ENCODE measurements at regions not wholly inside any gene's neighbourhood (a gene's known extent, or its start where the extent isn't known, plus 50 kb on each side); places are given as distances from the start of the nearest gene placed in this dataset.

- no peak overlapping the region for H3K4me3 ChIP-seq (ENCODE audit: control insufficient read depth, low read depth, low read length)
- no peak for TF ChIP-seq CTCF (IDR thresholded peaks at IDR 0.05; ENCODE audit: control insufficient read depth, insufficient read depth, low read depth, low read length, missing control alignments)
- DNase-seq (ENCODE audit: low read depth), result no peak
These were observed 180.7 kb upstream of the GPR26 start for GRCh38 chr10:123485341-123485960.

GRCh38 chr10:123488436-123488835 is 177.7 kb upstream of the GPR26 start:
- no peak overlapping the region for H3K4me3 ChIP-seq (ENCODE audit: control insufficient read depth, low read depth, low read length)
- TF ChIP-seq CTCF (IDR thresholded peaks at IDR 0.05; ENCODE audit: control insufficient read depth, insufficient read depth, low read depth, low read length, missing control alignments), result no peak

GRCh38 chr10:123491364-123491763 is 174.8 kb upstream of the GPR26 start:
- DNase-seq (ENCODE audit: low read depth), result no peak
- TF ChIP-seq CTCF (IDR thresholded peaks at IDR 0.05; ENCODE audit: control insufficient read depth, insufficient read depth, low read depth, low read length, missing control alignments), result no peak
- H3K4me3 ChIP-seq (ENCODE audit: control insufficient read depth, low read depth, low read length), result no peak overlapping the region

More at GRCh38 chr10:123488436-123488835, 177.7 kb upstream of the GPR26 start:
- no peak for DNase-seq (ENCODE audit: low read depth)

GRCh38 chr10:123492016-123492415 is 174.1 kb upstream of the GPR26 start:
- DNase-seq (ENCODE audit: low read depth), result no peak
- TF ChIP-seq CTCF (IDR thresholded peaks at IDR 0.05; ENCODE audit: control insufficient read depth, insufficient read depth, low read depth, low read length, missing control alignments), result no peak
- no peak overlapping the region for H3K4me3 ChIP-seq (ENCODE audit: control insufficient read depth, low read depth, low read length)

- H3K4me3 ChIP-seq (ENCODE audit: control insufficient read depth, low read depth, low read length), result no peak overlapping the region
- no peak for DNase-seq (ENCODE audit: low read depth)
- TF ChIP-seq CTCF (IDR thresholded peaks at IDR 0.05; ENCODE audit: control insufficient read depth, insufficient read depth, low read depth, low read length, missing control alignments), result no peak
These were observed 171.8 kb upstream of the GPR26 start for GRCh38 chr10:123494301-123494808.

GRCh38 chr10:123496375-123496774 is 169.8 kb upstream of the GPR26 start:
- no peak for TF ChIP-seq CTCF (IDR thresholded peaks at IDR 0.05; ENCODE audit: control insufficient read depth, insufficient read depth, low read depth, low read length, missing control alignments)
- no peak overlapping the region for H3K4me3 ChIP-seq (ENCODE audit: control insufficient read depth, low read depth, low read length)
- DNase-seq (ENCODE audit: low read depth), result no peak
